ENCODE measurements at regions not wholly inside any gene's neighbourhood (a gene's known extent, or its start where the extent isn't known, plus 50 kb on each side); places are given as distances from the start of the nearest gene placed in this dataset.

DNA sequence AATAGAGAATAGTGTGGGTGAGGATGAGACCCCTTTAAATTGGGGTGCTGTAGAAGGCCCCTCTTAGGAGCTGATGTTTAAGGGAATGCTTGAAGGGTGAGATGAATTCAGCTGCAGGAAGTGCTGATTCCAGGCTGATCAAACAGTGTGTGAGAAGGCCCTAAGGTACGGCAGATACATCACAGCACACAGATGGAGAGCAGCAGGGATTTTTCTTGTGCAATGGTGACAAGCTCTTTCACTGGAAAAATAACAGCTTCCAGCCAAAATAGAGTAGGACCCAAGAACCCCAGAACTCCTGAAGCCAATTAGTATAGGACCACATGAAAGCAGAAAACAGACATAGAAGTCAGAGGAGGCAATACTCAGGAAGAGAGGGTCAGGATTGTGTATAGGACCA, 296.9 kb downstream of the ADRA2A start:
- no peak for TF ChIP-seq CTCF (conservative IDR thresholded peaks at IDR 0.05; ENCODE audit: low read depth in 2 of 2)
- TF ChIP-seq REST (IDR thresholded peaks at IDR 0.05; ENCODE audit: unreplicated experiment): no peak
- no peak for TF ChIP-seq EZH2phosphoT487 (IDR thresholded peaks at IDR 0.05; ENCODE audit: unreplicated experiment)
- no peak for TF ChIP-seq POLR2AphosphoS5 (IDR thresholded peaks at IDR 0.05; ENCODE audit: low read depth)
- TF ChIP-seq ZNF114 (CRISPR knock-in tag; IDR thresholded peaks at IDR 0.05): no peak
- no peak for TF ChIP-seq EZH2 (IDR thresholded peaks at IDR 0.05; ENCODE audit: low read depth, unreplicated experiment)
- TF ChIP-seq ZNF331 (CRISPR knock-in tag; IDR thresholded peaks at IDR 0.05; ENCODE audit: low read depth): no peak
- no peak for TF ChIP-seq CREB1 (CRISPR knock-in tag; IDR thresholded peaks at IDR 0.05; ENCODE audit: low read depth)
- TF ChIP-seq, protein P1, sequence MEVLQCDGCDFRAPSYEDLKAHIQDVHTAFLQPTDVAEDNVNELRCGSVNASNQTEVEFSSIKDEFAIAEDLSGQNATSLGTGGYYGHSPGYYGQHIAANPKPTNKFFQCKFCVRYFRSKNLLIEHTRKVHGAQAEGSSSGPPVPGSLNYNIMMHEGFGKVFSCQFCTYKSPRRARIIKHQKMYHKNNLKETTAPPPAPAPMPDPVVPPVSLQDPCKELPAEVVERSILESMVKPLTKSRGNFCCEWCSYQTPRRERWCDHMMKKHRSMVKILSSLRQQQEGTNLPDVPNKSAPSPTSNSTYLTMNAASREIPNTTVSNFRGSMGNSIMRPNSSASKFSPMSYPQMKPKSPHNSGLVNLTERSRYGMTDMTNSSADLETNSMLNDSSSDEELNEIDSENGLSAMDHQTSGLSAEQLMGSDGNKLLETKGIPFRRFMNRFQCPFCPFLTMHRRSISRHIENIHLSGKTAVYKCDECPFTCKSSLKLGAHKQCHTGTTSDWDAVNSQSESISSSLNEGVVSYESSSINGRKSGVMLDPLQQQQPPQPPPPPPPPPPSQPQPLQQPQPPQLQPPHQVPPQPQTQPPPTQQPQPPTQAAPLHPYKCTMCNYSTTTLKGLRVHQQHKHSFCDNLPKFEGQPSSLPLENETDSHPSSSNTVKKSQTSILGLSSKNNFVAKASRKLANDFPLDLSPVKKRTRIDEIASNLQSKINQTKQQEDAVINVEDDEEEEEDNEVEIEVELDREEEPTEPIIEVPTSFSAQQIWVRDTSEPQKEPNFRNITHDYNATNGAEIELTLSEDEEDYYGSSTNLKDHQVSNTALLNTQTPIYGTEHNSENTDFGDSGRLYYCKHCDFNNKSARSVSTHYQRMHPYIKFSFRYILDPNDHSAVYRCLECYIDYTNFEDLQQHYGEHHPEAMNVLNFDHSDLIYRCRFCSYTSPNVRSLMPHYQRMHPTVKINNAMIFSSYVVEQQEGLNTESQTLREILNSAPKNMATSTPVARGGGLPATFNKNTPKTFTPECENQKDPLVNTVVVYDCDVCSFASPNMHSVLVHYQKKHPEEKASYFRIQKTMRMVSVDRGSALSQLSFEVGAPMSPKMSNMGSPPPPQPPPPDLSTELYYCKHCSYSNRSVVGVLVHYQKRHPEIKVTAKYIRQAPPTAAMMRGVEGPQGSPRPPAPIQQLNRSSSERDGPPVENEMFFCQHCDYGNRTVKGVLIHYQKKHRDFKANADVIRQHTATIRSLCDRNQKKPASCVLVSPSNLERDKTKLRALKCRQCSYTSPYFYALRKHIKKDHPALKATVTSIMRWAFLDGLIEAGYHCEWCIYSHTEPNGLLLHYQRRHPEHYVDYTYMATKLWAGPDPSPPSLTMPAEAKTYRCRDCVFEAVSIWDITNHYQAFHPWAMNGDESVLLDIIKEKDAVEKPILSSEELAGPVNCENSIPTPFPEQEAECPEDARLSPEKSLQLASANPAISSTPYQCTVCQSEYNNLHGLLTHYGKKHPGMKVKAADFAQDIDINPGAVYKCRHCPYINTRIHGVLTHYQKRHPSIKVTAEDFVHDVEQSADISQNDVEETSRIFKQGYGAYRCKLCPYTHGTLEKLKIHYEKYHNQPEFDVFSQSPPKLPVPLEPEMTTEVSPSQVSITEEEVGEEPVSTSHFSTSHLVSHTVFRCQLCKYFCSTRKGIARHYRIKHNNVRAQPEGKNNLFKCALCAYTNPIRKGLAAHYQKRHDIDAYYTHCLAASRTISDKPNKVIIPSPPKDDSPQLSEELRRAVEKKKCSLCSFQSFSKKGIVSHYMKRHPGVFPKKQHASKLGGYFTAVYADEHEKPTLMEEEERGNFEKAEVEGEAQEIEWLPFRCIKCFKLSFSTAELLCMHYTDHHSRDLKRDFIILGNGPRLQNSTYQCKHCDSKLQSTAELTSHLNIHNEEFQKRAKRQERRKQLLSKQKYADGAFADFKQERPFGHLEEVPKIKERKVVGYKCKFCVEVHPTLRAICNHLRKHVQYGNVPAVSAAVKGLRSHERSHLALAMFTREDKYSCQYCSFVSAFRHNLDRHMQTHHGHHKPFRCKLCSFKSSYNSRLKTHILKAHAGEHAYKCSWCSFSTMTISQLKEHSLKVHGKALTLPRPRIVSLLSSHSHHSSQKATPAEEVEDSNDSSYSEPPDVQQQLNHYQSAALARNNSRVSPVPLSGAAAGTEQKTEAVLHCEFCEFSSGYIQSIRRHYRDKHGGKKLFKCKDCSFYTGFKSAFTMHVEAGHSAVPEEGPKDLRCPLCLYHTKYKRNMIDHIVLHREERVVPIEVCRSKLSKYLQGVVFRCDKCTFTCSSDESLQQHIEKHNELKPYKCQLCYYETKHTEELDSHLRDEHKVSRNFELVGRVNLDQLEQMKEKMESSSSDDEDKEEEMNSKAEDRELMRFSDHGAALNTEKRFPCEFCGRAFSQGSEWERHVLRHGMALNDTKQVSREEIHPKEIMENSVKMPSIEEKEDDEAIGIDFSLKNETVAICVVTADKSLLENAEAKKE (CRISPR knock-in tag; IDR thresholded peaks at IDR 0.05): no peak
